ENCODE measurements at regions not wholly inside any gene's neighbourhood (a gene's known extent, or its start where the extent isn't known, plus 50 kb on each side); places are given as distances from the start of the nearest gene placed in this dataset.

GRCh38 chrX:142804085-142804484, 221.6 kb upstream of the SPANXN4 start:
- TF ChIP-seq, protein P1, sequence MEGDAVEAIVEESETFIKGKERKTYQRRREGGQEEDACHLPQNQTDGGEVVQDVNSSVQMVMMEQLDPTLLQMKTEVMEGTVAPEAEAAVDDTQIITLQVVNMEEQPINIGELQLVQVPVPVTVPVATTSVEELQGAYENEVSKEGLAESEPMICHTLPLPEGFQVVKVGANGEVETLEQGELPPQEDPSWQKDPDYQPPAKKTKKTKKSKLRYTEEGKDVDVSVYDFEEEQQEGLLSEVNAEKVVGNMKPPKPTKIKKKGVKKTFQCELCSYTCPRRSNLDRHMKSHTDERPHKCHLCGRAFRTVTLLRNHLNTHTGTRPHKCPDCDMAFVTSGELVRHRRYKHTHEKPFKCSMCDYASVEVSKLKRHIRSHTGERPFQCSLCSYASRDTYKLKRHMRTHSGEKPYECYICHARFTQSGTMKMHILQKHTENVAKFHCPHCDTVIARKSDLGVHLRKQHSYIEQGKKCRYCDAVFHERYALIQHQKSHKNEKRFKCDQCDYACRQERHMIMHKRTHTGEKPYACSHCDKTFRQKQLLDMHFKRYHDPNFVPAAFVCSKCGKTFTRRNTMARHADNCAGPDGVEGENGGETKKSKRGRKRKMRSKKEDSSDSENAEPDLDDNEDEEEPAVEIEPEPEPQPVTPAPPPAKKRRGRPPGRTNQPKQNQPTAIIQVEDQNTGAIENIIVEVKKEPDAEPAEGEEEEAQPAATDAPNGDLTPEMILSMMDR (IDR thresholded peaks at IDR 0.05; ENCODE audit: low read depth, low read length) = no peak
- H3K9me3 ChIP-seq (ENCODE audit: low read depth) = no peaks in the 10 kb centered on the region
- no peaks in the 10 kb centered on the region for H3K36me3 ChIP-seq
- no peaks in the 10 kb centered on the region for H3K27me3 ChIP-seq
- no peak overlapping the region for H3K27ac ChIP-seq
- H3K4me1 ChIP-seq (ENCODE audit: low read depth) = no peaks in the 10 kb centered on the region
- H3K4me3 ChIP-seq = no peak overlapping the region
- DNase-seq (ENCODE audit: low read depth in 1 of 2, low spot score in 1 of 2) = peak in 1 of 2 donors; percentile 9

- H3K9me3 ChIP-seq (ENCODE audit: low read depth) = no peaks in the 10 kb centered on the region
- no peak overlapping the region for H3K27ac ChIP-seq
- TF ChIP-seq, protein P1 (IDR thresholded peaks at IDR 0.05; ENCODE audit: low read depth, low read length) = no peak
- no peaks in the 10 kb centered on the region for H3K27me3 ChIP-seq
- no peaks in the 10 kb centered on the region for H3K36me3 ChIP-seq
- no peak overlapping the region for H3K4me3 ChIP-seq
- no peak for DNase-seq (ENCODE audit: low read depth in 1 of 2, low spot score in 1 of 2)
- no peaks in the 10 kb centered on the region for H3K4me1 ChIP-seq (ENCODE audit: low read depth)
Measured at GRCh38 chrX:142819461-142819860, 206.3 kb upstream of the SPANXN4 start.

DNA sequence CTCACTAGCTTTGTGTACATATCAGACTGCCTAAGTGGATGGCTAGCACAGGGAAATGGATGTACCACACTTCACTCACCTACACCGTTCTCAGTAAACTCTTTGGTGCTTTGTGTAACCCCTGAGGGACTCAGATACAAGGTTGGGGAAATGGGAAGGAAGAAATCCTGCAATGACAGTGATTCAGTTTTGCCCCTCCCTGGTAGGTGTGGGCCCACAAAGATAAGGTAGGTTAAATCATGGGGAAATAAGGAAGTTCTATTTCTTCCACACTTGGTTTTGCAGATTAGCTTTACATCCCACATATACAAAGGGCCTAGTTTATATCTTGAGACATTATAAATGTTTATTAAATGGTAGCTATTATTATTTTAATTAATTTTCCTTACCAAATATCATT, 197.6 kb upstream of the SPANXN4 start:
- H3K4me3 ChIP-seq = no peak overlapping the region
- no peak for DNase-seq (ENCODE audit: low read depth in 1 of 2, low spot score in 1 of 2)
- no peaks in the 10 kb centered on the region for H3K9me3 ChIP-seq (ENCODE audit: low read depth)
- H3K36me3 ChIP-seq = no peaks in the 10 kb centered on the region
- H3K27ac ChIP-seq = no peak overlapping the region
- TF ChIP-seq, protein P1 (IDR thresholded peaks at IDR 0.05; ENCODE audit: low read depth, low read length) = no peak
- no peaks in the 10 kb centered on the region for H3K4me1 ChIP-seq (ENCODE audit: low read depth)
- no peaks in the 10 kb centered on the region for H3K27me3 ChIP-seq

GRCh38 chrX:142831961-142832530, 193.7 kb upstream of the SPANXN4 start:
- no peaks in the 10 kb centered on the region for H3K9me3 ChIP-seq (ENCODE audit: low read depth)
- H3K36me3 ChIP-seq = no peaks in the 10 kb centered on the region
- no peak overlapping the region for H3K4me3 ChIP-seq
- H3K27me3 ChIP-seq = no peaks in the 10 kb centered on the region
- no peak overlapping the region for H3K27ac ChIP-seq
- DNase-seq (ENCODE audit: low read depth in 1 of 2, low spot score in 1 of 2) = no peak
- no peaks in the 10 kb centered on the region for H3K4me1 ChIP-seq (ENCODE audit: low read depth)
- TF ChIP-seq, protein P1 (IDR thresholded peaks at IDR 0.05; ENCODE audit: low read depth, low read length) = no peak

DNA sequence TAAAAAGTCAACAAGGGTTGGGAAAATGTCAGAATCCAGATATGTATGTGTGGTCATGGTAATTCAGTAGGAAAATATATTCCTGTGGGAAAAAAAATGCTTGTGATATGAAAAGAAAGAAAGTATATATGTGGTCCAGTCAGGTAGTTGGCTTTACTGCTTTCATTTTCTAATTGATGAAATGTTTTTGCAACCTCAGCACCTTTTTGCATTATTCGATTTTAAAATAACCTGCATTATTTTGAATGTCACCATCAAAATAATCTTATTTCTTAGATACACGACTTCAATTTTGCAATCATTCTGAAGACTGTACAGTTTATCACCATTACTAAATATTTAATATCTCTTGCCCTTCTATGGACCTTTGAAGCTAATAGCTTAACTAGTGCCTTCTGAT, 170.8 kb upstream of the SPANXN4 start:
- no peaks in the 10 kb centered on the region for H3K4me1 ChIP-seq (ENCODE audit: low read depth)
- no peak overlapping the region for H3K27ac ChIP-seq
- H3K9me3 ChIP-seq (ENCODE audit: low read depth) = peaks cover 6% of the 10 kb centered on the region
- H3K4me3 ChIP-seq = no peak overlapping the region
- no peak for DNase-seq (ENCODE audit: low read depth in 1 of 2, low spot score in 1 of 2)
- no peaks in the 10 kb centered on the region for H3K27me3 ChIP-seq
- H3K36me3 ChIP-seq = no peaks in the 10 kb centered on the region
- TF ChIP-seq, protein P1 (IDR thresholded peaks at IDR 0.05; ENCODE audit: low read depth, low read length) = no peak

GRCh38 chrX:142860944-142861343, 164.8 kb upstream of the SPANXN4 start:
- Histone ChIP-seq H3K36me3 (no peaks in the 10 kb centered on the region), H3K4me1 (ENCODE audit: low read depth) (no peaks in the 10 kb centered on the region), H3K4me3 (no peak overlapping the region), H3K9me3 (ENCODE audit: low read depth) (peaks cover 4% of the 10 kb centered on the region), H3K27ac (no peak overlapping the region), H3K27me3 (no peaks in the 10 kb centered on the region)
- no peak for DNase-seq (ENCODE audit: low read depth in 1 of 2, low spot score in 1 of 2)
- TF ChIP-seq, protein P1 (IDR thresholded peaks at IDR 0.05; ENCODE audit: low read depth, low read length) = no peak

Measured in cardiac muscle cell (in vitro differentiated cells and primary cell).